IPS-18c (cell line): ENCODE measurements at regions not wholly inside any gene's neighbourhood (a gene's known extent, or its start where the extent isn't known, plus 50 kb on each side); places are given as distances from the start of the nearest gene placed in this dataset.

ENCODE experiments used
- H3K4me3 ChIP-seq: 2 replicates; pipeline ENCODE4 v1.7.0; 2013; ENCODE audit warnings: low read depth, mild to moderate bottlenecking, low read length, moderate library complexity; ENCODE audit not compliant: insufficient read depth
- H3K9me3 ChIP-seq: one replicate; pipeline ENCODE4 v1.6.1; 2013; ENCODE audit warnings: mild to moderate bottlenecking, low read length, moderate library complexity; ENCODE audit not compliant: control insufficient read depth, insufficient read depth

DNA sequence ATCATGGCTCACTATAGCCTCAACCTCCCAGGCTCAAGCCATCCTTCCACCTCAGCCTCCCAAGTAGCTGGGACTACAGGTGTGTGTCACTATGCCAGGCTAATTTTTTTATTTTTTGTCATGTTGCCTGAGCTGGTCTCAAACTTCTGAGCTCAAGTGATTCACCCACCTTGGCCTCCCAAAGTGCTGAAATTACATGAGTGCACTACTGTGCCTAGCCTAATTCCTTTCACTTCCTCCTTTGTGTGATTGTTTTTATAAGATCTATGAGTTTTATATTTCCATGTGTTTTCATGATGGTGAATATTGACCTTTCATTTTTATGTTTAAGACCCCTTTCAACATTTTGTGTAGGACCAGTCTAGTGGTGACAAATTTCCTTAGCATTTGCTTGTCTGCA is 55.2 kb upstream of the IL12B start:
- no peak overlapping the region for H3K4me3 ChIP-seq
- peaks cover 2% of the 10 kb centered on the region for H3K9me3 ChIP-seq

DNA sequence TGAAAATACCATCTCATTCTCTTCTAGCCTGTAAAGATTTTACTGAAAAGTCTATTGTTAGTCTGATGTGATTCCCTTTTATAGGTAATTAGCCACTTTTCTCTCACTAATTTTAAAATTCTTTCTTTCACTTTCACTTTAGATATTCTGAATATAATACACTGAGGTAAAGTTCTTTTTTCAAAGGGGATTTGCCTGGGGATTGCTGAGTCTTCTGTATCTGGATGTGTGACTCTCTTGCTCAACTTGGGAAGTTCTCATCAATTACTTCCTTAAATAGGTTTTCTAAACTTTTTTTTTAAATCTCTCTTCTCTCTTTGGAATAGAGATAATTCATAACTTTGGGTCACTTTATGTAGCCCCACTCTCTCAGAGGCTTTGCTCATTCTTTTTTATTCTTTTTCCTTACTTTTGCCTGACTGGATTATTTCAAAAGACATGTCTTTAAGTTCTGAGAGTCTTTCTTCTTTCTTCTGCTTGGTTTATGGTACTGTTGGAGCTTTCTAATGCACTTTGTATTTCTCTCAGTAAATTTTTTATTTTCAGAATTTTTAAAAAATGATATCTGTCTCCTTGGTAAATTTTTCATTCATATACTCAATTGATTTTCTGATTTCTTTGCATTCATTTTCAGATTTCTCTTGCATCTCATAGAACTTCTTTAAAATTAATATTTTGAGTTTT is 55.9 kb upstream of the IL12B start:
- Histone ChIP-seq H3K4me3 (no peak overlapping the region), H3K9me3 (peaks cover 2% of the 10 kb centered on the region)

DNA sequence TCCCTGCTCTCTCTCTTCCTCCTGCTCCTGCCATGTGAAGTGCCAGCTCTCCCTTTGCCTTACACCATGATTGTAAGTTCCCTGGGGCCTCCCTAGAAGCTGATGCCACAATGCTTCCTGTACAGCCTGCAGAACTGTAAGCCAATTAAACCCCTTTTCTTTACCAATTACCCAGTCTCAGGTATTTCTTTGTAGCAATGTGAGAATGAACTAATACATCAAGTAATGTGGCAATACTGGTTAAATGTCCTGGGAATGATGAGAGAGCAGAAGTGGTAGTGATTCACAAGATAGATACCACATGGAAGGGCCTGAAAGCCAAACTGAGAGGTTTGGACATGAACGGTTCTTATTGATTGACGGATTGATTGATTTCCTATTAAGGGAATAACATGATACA is 62.6 kb upstream of the IL12B start:
- no peak overlapping the region for H3K4me3 ChIP-seq
- no peaks in the 10 kb centered on the region for H3K9me3 ChIP-seq

DNA sequence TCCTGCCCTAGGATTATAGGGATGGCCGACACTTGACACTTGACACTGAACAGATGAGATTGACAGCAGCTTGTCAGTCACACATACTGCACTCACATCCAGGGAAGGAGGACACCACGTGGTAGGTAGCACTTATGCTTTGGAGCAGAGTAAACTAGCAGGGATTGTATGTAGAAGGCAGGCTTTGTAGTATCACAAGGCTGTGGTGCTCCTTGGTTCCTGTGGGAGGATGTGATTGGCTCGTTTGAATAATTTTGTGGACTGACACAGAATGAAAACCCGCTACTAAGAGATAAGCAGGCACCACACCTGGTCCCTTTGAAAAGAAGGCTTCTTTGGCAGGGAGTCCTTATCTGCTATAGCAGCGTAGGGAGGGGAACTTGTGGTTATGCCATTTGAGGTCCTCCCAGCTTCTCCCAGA is 63.6 kb upstream of the IL12B start:
- Histone ChIP-seq H3K4me3 (no peak overlapping the region), H3K9me3 (no peaks in the 10 kb centered on the region)

DNA sequence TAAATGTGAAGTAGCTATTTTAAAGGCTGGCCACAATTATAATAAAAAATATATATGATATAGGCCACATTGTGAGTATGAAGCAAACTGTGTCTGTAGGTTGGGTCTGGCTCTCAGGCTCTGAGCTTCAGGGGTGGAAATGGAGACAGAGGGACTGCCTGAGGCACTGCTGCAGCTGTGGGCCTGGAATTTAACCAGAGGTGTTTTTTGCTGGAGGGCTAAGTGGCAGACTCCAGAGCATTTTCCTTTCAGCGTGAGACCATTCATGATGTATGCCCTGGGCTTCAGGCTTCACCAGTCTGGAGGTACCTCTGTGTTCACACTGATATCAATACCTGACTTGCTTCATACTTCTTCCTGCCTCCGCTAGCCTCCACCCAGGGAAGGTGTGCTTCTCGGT is 64.9 kb upstream of the IL12B start:
- Histone ChIP-seq H3K4me3 (no peak overlapping the region), H3K9me3 (no peaks in the 10 kb centered on the region)

DNA sequence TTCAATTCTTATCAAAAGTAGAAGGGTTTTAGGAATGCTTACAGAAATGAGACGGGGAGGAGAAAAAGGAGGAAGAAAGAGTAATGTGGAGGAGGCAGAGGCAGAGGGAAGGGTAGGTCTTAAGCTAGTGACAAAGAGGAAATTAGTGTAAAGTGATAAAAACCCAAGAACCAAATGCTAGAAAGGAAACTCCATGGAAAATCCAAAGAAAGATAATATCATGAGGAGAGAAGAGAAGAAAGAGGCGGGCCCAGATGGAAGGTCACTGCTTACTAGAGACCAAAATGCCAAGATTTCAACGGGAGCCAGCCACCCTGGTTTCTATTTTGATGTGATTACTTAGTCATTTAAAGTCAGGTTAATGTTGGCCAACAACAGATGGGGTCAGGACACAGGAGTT is 68.6 kb upstream of the IL12B start:
- Histone ChIP-seq H3K9me3 (no peaks in the 10 kb centered on the region), H3K4me3 (no peak overlapping the region)

DNA sequence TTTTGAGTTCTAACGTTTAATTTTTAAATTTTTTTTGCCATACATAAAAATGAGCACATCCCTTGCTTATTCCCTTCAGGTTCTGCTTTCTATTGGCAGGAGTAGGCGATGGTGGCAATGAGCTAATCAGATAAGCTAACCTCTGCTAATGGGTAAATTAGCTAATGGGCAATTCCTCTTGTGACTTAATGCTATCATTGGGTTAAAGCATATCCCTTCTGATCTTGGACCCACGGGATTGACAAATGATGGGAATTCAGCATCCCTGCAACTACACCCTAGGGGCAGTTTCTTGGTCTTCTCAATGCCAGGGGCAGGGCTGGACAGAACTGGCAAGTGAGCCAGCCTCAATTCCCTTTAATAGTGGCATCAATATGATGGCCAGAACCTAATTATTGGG is 70.2 kb upstream of the IL12B start:
- no peak overlapping the region for H3K4me3 ChIP-seq
- no peaks in the 10 kb centered on the region for H3K9me3 ChIP-seq

DNA sequence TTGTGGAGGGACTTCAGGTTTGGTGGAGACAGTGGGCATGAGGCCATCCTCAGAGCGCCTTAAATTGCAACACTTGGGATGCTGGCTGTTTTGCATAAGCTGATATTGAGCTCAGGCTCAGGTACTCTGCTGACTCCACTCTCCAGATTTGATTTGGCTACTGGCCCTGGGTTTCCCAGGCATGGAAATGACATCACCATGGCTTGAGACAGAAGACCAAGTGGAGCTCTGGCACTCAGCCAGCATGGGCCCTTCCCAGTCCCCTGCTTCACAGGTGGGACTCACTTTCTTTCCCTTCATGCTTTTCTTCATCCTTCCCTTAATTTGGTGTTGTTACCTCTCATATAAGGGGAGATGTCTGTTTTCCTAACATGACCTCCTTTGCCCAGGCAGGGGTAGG is 72.0 kb upstream of the IL12B start:
- Histone ChIP-seq H3K4me3 (no peak overlapping the region), H3K9me3 (no peaks in the 10 kb centered on the region)

DNA sequence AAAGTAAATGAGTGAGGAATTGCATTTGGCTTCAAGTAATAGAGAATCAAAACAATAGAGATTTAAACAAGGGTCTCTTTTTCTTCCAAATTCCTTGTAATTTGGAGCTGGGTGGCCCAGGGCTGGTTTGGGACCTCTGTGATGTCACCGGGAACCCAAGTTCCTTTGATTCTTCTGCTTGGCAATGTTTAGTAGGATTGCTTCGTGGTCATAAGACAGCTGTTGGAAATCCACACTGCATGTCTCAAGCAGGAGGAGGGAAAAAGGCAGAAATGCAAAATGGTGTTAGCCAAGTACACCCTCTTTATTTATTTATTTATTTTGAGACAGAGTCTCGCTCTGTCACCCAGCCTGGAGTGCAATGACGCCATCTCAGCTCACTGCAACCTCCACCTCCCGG is 72.6 kb upstream of the IL12B start:
- Histone ChIP-seq H3K9me3 (no peaks in the 10 kb centered on the region), H3K4me3 (no peak overlapping the region)

DNA sequence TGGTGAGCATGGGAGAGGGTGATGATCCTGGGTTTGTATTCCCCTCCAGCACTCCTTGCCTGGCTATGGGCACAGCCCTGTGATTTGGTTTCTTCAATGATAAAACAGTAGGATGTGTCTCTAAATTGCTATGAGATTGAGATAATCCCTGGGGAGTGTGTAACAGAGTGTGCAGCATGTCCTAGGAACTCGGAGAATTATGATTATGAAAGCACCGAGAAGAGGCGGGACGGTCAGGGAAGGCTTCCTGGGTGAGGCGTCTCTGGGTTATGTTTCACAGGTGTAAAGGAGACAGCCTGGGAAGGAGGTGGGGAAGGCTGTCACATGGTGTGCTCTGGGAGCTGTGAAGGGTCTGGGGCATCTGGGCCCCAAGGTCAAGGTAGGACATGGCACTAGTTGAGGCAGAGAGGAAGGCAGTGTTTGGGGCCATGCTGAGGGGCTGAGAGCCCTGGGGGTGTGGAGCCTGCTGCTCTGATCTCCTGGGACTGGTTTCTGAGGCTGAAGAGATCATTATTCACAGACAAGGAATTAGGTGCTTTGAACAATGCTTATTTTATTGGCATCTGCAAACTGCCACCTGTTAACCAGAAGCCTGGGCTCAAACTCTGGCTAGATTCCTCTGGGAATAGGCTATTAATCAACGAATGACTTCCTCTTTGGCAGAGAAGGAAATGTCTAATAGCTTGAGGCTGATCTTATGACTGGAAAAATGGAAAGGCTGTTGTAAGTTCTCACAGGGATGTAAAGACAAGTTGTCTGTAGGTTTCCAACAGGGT is 73.8 kb upstream of the IL12B start:
- Histone ChIP-seq H3K4me3 (no peak overlapping the region), H3K9me3 (no peaks in the 10 kb centered on the region)

DNA sequence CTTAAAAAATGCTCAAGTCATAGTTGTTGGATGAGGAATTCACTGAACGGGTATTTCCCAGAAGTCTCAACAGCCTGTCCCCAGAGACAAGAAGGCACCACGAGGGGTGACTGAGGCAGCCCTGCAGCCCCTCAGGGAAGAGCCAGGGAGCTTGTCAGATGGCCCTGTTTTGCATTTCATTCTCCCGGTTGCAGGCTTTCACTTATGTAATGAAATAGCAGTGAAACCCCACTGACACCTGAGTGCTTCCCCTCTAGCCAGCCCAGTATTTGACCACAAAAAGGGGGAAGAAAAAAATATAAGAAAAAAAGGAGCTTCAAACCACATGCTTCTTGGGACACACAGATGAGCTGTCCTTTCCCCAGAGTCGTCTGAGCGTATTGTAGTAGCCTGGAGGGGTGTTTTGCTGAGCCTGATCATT is 75.3 kb upstream of the IL12B start:
- Histone ChIP-seq H3K9me3 (no peaks in the 10 kb centered on the region), H3K4me3 (no peak overlapping the region)

DNA sequence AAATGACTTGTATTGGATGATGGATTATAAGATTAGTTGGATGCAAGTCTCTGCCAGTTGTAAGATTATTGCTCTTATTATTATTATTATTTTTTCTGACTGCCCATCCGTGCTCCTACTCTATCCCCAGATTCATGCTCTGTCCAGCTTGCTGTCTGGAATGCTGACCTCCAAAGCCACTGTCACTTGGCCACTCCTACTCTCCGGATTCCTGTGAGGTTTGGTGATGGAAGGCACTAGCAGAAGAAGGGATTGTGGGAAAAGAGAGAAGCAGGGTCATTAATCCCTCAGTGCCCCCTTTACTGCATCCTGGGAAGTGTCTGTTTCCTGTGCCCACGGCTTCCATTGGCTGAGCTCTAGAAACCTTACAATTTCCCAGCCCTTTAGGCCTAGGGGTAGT is 76.3 kb upstream of the IL12B start:
- H3K4me3 ChIP-seq: no peak overlapping the region
- no peaks in the 10 kb centered on the region for H3K9me3 ChIP-seq

DNA sequence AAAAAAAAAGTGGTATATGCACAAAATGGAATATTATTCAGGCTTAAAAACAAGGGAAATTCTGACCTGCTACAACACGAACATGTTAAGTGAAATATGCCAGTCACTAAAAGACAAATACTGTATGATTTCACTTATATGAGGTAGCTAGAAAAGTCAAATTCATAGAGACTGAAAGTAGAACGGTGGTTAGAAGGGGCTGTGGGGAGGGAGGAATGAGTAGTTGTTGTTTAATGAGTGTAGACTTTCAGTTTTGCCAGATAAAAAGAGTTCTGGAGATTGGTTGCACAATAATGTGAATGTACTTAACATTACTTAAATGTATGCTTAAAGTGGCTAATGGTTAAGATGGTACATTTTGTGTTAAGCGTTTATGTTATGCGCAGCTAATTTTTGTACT is 79.5 kb upstream of the IL12B start:
- no peak overlapping the region for H3K4me3 ChIP-seq
- H3K9me3 ChIP-seq: no peaks in the 10 kb centered on the region

DNA sequence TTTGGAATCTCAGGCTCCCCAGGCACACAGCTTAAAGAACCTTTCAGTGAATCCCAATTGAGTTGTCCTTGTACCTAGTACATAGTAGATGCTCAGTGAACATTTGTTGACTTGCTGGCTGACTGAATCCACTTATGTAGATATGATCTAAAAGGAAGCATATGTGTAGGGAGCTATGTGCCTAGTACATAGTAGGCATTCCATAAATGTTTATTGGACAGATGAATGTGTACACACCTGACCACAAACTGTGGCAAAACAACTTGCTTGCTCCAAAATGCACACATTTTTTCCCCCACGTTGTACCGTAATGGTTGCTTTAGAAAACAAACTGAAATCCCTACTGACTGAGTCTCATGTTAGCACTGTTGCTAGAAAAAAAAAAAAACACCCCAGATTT is 80.2 kb upstream of the IL12B start:
- no peaks in the 10 kb centered on the region for H3K9me3 ChIP-seq
- no peak overlapping the region for H3K4me3 ChIP-seq

DNA sequence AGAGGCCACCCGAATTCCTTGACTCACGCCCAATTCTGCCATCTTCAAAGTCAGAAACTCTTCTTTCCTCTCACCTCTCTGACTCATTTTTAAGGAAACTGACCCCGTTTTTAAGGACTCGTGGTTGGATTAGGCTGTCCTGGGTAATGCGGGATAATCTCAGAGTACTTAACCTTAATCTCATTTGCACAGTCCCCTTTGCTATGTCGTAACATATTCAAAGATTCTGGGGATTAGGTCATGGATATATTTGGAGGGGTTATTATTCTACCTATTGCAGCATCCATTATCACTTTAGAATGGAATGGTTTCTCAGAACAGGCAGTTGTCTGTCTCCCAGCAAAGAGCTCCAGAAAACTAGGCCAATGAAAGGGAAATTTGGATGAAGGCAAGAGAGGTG is 80.8 kb upstream of the IL12B start:
- no peak overlapping the region for H3K4me3 ChIP-seq
- H3K9me3 ChIP-seq: no peaks in the 10 kb centered on the region

DNA sequence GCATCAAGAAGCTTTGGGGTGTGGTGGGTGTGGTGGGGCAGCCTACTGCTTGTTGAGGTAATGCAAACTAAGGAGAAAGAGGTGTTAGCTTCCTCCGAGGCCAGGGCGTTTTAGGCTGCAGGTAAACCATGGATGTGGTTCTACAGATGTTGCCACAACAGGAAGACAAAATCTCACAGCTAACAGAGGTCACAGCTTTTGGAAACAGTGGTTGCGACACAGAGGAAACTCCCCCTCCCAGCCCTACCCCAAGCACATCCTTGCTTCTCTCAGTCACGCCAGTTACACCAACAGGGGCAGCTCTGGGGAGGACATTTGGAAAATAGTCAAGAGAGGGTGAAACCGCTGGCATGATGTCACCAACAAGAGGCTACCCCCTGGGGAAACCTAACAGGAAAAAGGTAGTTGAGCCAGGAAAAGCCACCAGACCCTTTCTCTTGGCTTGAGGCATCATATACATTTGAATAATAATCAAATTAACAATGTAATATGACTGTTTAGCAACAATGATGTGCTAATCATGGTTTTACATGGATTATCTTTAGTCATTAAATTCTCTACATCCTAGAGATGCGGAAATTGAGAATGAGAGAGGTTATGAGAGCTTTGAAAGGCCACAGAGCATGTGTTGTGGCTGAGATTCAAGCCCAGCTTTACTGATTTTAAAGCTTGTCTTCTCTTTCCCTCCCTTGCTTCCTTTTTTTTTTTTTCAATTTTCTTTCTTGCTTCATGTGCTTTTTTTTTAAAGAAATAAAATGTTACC is 82.2 kb upstream of the IL12B start:
- H3K4me3 ChIP-seq: no peak overlapping the region
- H3K9me3 ChIP-seq: no peaks in the 10 kb centered on the region

DNA sequence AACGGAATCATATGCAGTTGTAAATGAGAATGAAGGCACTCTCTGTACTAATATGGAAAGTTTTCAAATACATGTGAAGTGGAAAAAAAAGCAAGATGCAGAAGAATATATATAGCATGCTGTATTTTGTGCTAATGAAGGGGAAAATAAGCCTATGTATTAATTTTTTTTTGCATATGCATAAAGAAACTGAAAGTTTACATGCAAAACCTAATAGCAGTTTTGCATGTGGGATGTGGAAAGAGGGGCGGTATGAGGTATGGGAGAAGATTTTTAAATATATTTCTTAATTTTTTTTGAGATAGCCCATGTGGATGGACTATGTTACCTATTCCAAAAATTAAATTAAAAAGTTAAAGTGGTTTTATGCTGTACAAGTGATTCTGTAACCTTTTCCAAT is 83.7 kb upstream of the IL12B start:
- no peaks in the 10 kb centered on the region for H3K9me3 ChIP-seq
- no peak overlapping the region for H3K4me3 ChIP-seq

DNA sequence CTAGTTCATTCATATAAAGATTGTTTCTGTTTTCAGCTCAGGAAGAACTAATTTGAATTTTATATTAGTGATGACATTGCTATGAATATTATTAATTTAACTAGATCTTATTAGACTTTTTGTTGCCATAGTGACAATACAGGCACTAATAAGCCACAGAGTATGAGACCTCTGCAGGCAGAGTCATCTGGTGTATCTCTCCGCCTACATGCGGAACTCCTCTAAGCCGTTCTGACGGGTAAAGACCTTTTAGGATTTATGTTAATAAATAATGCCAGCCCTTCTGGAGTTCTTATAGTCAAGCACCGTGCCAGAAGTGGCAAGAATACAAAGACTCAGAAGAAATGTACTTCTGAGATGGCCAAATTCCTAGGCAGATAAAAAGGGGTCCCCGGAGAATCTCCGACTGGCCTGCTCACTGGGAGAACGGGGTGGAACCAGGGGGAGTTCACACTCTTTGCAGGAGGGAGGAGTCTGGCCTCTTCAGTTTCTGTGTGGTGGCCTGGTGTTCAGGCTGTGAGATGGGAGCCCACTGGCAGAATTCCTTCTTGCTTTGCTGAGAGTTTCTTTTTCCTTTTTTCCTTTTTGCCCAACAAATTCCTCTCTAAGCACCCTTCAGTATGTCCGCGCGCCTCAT is 85.1 kb upstream of the IL12B start:
- Histone ChIP-seq H3K4me3 (no peak overlapping the region), H3K9me3 (no peaks in the 10 kb centered on the region)
